KMS-11 (cell line): ENCODE measurements at regions not wholly inside any gene's neighbourhood (a gene's known extent, or its start where the extent isn't known, plus 50 kb on each side); places are given as distances from the start of the nearest gene placed in this dataset.
A peak's percentile ranks its signal among the peaks of the same experiment; 100 is the strongest.

Experiments
- H2AFZ ChIP-seq: fragments of 200-600 bp; sonication (generic); 2 replicates; pipeline ENCODE4 v1.6.1; 2016; ENCODE audit warnings: antibody characterized with exemption, mixed run types, low read depth
- H3K27ac ChIP-seq: fragments of 200-600 bp; sonication (generic); 2 replicates; pipeline ENCODE4 v1.6.1; 2016; ENCODE audit warnings: mild to moderate bottlenecking, mixed run types
- H3K27me3 ChIP-seq: fragments of 200-600 bp; sonication (generic); 2 replicates; pipeline ENCODE4 v1.6.1; 2017; ENCODE audit warnings: mild to moderate bottlenecking, low read depth, mixed run types, moderate library complexity; ENCODE audit not compliant: insufficient read depth
- H3K36me3 ChIP-seq: fragments of 200-600 bp; sonication (generic); 2 replicates; pipeline ENCODE4 v1.6.1; 2017; ENCODE audit warnings: mild to moderate bottlenecking, mixed run types; ENCODE audit not compliant: insufficient read depth
- H3K4me1 ChIP-seq: fragments of 200-600 bp; sonication (generic); 2 replicates; pipeline ENCODE4 v1.6.1; 2016; ENCODE audit warnings: mild to moderate bottlenecking, low read depth, mixed run types; ENCODE audit not compliant: poor library complexity, severe bottlenecking
- H3K4me2 ChIP-seq: fragments of 200-600 bp; sonication (generic); 2 replicates; pipeline ENCODE4 v1.7.0; 2016; ENCODE audit warnings: mild to moderate bottlenecking, mixed run types
- H3K4me3 ChIP-seq: fragments of 200-600 bp; sonication (generic); IDR thresholded peaks from 2 replicates; pipeline ENCODE4 v1.6.1; 2017; ENCODE audit warnings: low read depth, low read length, mixed read lengths; ENCODE audit not compliant: insufficient read depth
- H3K79me2 ChIP-seq: fragments of 200-600 bp; sonication (generic); 2 replicates; pipeline ENCODE4 v1.6.1; 2016; ENCODE audit warnings: low read depth, mixed run types; ENCODE audit not compliant: insufficient read depth
- H3K9ac ChIP-seq: fragments of 200-600 bp; sonication (generic); 2 replicates; pipeline ENCODE4 v1.6.1; 2016; ENCODE audit warnings: mild to moderate bottlenecking, mixed run types
- H4K20me1 ChIP-seq: fragments of 200-600 bp; sonication (generic); 2 replicates; pipeline ENCODE4 v1.6.1; 2016; ENCODE audit warnings: mild to moderate bottlenecking, mixed run types; ENCODE audit not compliant: insufficient read depth
- TF ChIP-seq, protein P1 (sequence below): fragments of 200-600 bp; sonication (generic); conservative IDR thresholded peaks from 2 replicates; pipeline ENCODE4 v1.6.1; 2017; ENCODE audit warnings: low read depth, mild to moderate bottlenecking, antibody characterized with exemption, low read length, moderate library complexity, mixed read lengths

DNA sequence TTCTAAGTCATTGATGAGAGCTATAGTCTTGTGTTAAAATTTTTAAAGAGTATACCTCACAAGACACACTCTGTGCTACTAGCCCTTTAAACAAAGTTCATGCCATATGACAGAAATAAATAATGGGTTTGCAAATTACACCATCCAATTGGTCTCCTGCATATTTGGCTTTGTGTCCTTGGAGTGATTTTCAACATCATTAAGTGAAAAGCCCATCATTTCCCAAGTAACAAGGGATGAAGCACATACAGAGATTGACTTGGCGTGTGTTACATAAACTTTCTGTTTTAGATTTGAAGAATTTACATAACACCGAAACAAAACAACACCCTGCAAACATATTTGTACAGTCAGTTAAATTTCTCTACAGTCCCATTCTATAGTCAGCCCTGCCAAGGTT, 216.9 kb upstream of the NEIL3 start:
- H2AFZ ChIP-seq: no peak overlapping the region
- TF ChIP-seq, protein P1, sequence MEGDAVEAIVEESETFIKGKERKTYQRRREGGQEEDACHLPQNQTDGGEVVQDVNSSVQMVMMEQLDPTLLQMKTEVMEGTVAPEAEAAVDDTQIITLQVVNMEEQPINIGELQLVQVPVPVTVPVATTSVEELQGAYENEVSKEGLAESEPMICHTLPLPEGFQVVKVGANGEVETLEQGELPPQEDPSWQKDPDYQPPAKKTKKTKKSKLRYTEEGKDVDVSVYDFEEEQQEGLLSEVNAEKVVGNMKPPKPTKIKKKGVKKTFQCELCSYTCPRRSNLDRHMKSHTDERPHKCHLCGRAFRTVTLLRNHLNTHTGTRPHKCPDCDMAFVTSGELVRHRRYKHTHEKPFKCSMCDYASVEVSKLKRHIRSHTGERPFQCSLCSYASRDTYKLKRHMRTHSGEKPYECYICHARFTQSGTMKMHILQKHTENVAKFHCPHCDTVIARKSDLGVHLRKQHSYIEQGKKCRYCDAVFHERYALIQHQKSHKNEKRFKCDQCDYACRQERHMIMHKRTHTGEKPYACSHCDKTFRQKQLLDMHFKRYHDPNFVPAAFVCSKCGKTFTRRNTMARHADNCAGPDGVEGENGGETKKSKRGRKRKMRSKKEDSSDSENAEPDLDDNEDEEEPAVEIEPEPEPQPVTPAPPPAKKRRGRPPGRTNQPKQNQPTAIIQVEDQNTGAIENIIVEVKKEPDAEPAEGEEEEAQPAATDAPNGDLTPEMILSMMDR: no peak
- no peak overlapping the region for H3K9ac ChIP-seq
- H3K4me3 ChIP-seq: no peak overlapping the region
- no peaks in the 10 kb centered on the region for H4K20me1 ChIP-seq
- H3K27ac ChIP-seq: no peak overlapping the region; the same call in 1 of the 2 replicates
- no peaks in the 10 kb centered on the region for H3K27me3 ChIP-seq
- no peaks in the 10 kb centered on the region for H3K79me2 ChIP-seq
- no peak overlapping the region for H3K4me2 ChIP-seq
- H3K4me1 ChIP-seq: peaks cover 24% of the 10 kb centered on the region
- H3K36me3 ChIP-seq: no peaks in the 10 kb centered on the region

DNA sequence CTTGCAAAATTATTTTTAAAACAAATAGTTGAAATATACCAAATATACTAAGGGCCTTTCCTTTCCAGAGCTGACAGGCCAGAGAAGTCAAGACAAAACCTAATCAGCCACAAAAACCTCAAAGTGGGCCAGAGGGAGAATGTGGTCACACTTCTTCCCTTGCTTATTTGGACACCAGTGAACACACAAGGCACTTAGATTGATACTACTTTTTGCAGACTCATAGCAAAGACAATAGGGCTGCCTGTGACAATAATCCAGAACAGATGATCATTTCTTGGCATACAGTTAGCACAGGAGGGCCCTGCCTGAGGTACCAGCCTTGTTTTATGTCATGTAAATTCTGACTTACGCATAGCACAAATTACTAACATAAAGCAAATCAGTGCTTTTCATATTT, 215.7 kb upstream of the NEIL3 start:
- Histone ChIP-seq H3K4me3 (no peak overlapping the region), H4K20me1 (no peaks in the 10 kb centered on the region), H3K36me3 (no peaks in the 10 kb centered on the region), H2AFZ (0 out of 2 replicates have a peak overlapping the region, but pooled peaks have one; percentile 1), H3K27me3 (no peaks in the 10 kb centered on the region), H3K27ac (peak overlapping the region; percentile 24; the same call in 1 of the 2 replicates), H3K79me2 (no peaks in the 10 kb centered on the region), H3K4me1 (peaks cover 24% of the 10 kb centered on the region), H3K9ac (no peak overlapping the region), H3K4me2 (peak overlapping the region; percentile 47)
- TF ChIP-seq, protein P1: no peak

DNA sequence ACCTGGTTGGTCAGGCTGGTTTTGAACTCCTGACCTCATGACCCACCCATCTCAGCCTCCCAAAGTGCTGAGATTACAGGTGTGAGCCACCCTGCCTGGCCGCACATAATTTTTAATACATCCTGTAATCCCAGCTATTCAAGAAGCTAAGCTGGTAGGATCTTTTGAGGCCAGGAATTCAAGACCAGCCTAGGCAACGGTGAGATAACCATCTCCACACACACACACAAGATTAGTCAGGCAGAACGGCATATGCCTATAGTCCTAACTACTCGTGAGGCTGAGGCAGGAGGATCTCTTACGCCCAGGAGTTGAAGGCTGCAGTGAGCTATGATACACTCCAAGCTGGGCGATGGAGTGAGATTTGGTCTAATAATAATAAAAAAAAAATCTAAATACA, 212.4 kb upstream of the NEIL3 start:
- no peaks in the 10 kb centered on the region for H4K20me1 ChIP-seq
- TF ChIP-seq, protein P1: no peak
- peaks cover 24% of the 10 kb centered on the region for H3K4me1 ChIP-seq
- H3K27ac ChIP-seq: no peak overlapping the region
- H3K4me2 ChIP-seq: no peak overlapping the region
- no peak overlapping the region for H3K9ac ChIP-seq
- H2AFZ ChIP-seq: no peak overlapping the region
- no peaks in the 10 kb centered on the region for H3K79me2 ChIP-seq
- no peaks in the 10 kb centered on the region for H3K36me3 ChIP-seq
- no peak overlapping the region for H3K4me3 ChIP-seq
- H3K27me3 ChIP-seq: no peaks in the 10 kb centered on the region

DNA sequence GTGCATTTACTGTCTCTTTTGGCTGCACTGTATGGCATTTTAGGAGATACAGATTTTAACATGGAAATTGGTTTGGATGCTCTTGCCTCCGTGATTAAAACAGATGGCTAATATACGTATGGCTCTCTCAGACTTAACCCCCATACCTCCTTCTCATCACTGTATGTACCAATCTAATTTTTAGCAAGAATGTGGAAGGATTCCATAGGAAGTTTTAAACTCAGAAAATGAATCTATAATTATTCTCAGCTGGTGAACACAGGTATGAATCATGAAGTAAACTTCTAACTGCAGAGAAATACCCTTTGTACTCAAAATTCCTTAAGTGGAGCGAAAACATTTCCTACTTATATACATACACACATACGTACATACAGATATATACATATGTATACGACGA, 210.5 kb upstream of the NEIL3 start:
- no peak overlapping the region for H2AFZ ChIP-seq
- no peaks in the 10 kb centered on the region for H3K79me2 ChIP-seq
- no peaks in the 10 kb centered on the region for H3K27me3 ChIP-seq
- H4K20me1 ChIP-seq: no peaks in the 10 kb centered on the region
- no peak overlapping the region for H3K9ac ChIP-seq
- peaks cover 9% of the 10 kb centered on the region for H3K4me1 ChIP-seq
- no peak overlapping the region for H3K4me2 ChIP-seq
- TF ChIP-seq, protein P1: no peak
- H3K27ac ChIP-seq: no peak overlapping the region
- H3K36me3 ChIP-seq: no peaks in the 10 kb centered on the region
- H3K4me3 ChIP-seq: no peak overlapping the region
